ENCODE measurements at regions not wholly inside any gene's neighbourhood (a gene's known extent, or its start where the extent isn't known, plus 50 kb on each side); places are given as distances from the start of the nearest gene placed in this dataset.
A peak's percentile ranks its signal among the peaks of the same experiment; 100 is the strongest.

- H3K79me2 ChIP-seq (ENCODE audit: insufficient read depth): no peaks in the 10 kb centered on the region
- no peaks in the 10 kb centered on the region for H3K9me2 ChIP-seq (ENCODE audit: insufficient read depth)
- H3K9ac ChIP-seq: no peak overlapping the region
- H3K4me2 ChIP-seq (ENCODE audit: unreplicated experiment): no peak overlapping the region
- no peaks in the 10 kb centered on the region for H4K20me1 ChIP-seq (ENCODE audit: insufficient read depth)
- no peak for DNase-seq
- no peak for TF ChIP-seq EZH2 (IDR thresholded peaks at IDR 0.05; ENCODE audit: insufficient read depth, poor library complexity, severe bottlenecking)
- no peak for TF ChIP-seq EZH2phosphoT487 (IDR thresholded peaks at IDR 0.05; ENCODE audit: insufficient read depth, low read depth)
- H3K27me3 ChIP-seq (replicated peaks; ENCODE audit: insufficient read depth): no peaks in the 10 kb centered on the region
- no peaks in the 10 kb centered on the region for H3K9me3 ChIP-seq (ENCODE audit: low read depth)
- H3F3A ChIP-seq (ENCODE audit: insufficient read depth): no peaks in the 10 kb centered on the region
- 71 to 72% methylated on average over 4 of the region's 4 CpGs for WGBS, 2 experiments (ENCODE audit: low coverage in 1 of 2, low lambda C conversion rate in 2 of 2, missing lambda C conversion rate in 2 of 2)
- H2AFZ ChIP-seq: no peak overlapping the region
- no peak overlapping the region for H3K4me3 ChIP-seq
- no peak overlapping the region for H3K27ac ChIP-seq
- in situ Hi-C loops (cut with MboI): no loop called here
- H3K36me3 ChIP-seq (ENCODE audit: low read depth): no peaks in the 10 kb centered on the region
- H3K4me1 ChIP-seq (ENCODE audit: insufficient read depth): no peaks in the 10 kb centered on the region
These were observed 202.0 kb upstream of the SEMA3C start for GRCh38 chr7:81120803-81121202.

GRCh38 chr7:81120111-81120510 lies 201.3 kb upstream of the SEMA3C start:
- Histone ChIP-seq H3K9me2 (ENCODE audit: insufficient read depth) (no peaks in the 10 kb centered on the region), H3K27ac (no peak overlapping the region), H3K4me1 (ENCODE audit: insufficient read depth) (peaks cover 6% of the 10 kb centered on the region), H4K20me1 (ENCODE audit: insufficient read depth) (no peaks in the 10 kb centered on the region), H3K9me3 (ENCODE audit: low read depth) (no peaks in the 10 kb centered on the region), H3K4me3 (no peak overlapping the region), H3K4me2 (ENCODE audit: unreplicated experiment) (no peak overlapping the region), H3K27me3 (replicated peaks; ENCODE audit: insufficient read depth) (no peaks in the 10 kb centered on the region), H3K79me2 (ENCODE audit: insufficient read depth) (no peaks in the 10 kb centered on the region), H2AFZ (no peak overlapping the region), H3K36me3 (ENCODE audit: low read depth) (no peaks in the 10 kb centered on the region), H3F3A (ENCODE audit: insufficient read depth) (peaks cover 2% of the 10 kb centered on the region; the same call in 1 of the 2 replicates), H3K9ac (no peak overlapping the region)
- in situ Hi-C loops (cut with MboI): no loop called here
- DNase-seq: no peak
- TF ChIP-seq EZH2phosphoT487 (IDR thresholded peaks at IDR 0.05; ENCODE audit: insufficient read depth, low read depth) (no peak), EZH2 (IDR thresholded peaks at IDR 0.05; ENCODE audit: insufficient read depth, poor library complexity, severe bottlenecking) (no peak)
- WGBS, 2 experiments (ENCODE audit: low coverage in 1 of 2, low lambda C conversion rate in 2 of 2, missing lambda C conversion rate in 2 of 2): 89 to 91% methylated on average over 4 of the region's 4 CpGs

DNA sequence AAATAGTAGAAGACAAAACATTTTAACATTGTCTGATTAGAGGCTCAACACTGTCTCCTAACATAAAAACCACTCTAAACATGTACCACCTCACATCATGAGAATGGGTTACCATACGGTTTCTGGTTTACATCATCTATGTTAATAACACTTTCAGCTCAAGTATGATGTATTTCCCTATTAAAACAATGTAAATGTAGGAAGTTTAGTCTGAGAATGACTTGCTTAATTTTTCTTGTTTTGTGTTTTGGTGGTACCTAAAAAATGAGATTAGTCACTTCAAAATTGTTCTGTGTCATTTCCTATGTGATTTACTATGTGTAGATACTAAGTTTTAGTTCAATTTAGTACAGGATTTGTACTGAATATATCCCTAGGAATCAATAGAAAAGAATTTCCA lies 195.8 kb upstream of the SEMA3C start:
- Histone ChIP-seq H3K4me3 (no peak overlapping the region), H3K9me3 (ENCODE audit: low read depth) (no peaks in the 10 kb centered on the region), H3K9ac (no peak overlapping the region), H3K9me2 (ENCODE audit: insufficient read depth) (no peaks in the 10 kb centered on the region; the same call in 1 of the 2 replicates), H4K20me1 (ENCODE audit: insufficient read depth) (no peaks in the 10 kb centered on the region), H3K79me2 (ENCODE audit: insufficient read depth) (no peaks in the 10 kb centered on the region), H3K27ac (peak overlapping the region; percentile 4; the same call in 1 of the 2 replicates), H3K4me1 (ENCODE audit: insufficient read depth) (peaks cover 41% of the 10 kb centered on the region), H3K4me2 (ENCODE audit: unreplicated experiment) (peak overlapping the region; percentile 0), H3K36me3 (ENCODE audit: low read depth) (no peaks in the 10 kb centered on the region), H3F3A (ENCODE audit: insufficient read depth) (peaks cover 16% of the 10 kb centered on the region; the same call in 1 of the 2 replicates), H2AFZ (peak overlapping the region; percentile 47; the same call in 1 of the 2 replicates), H3K27me3 (replicated peaks; ENCODE audit: insufficient read depth) (no peaks in the 10 kb centered on the region)
- 42 to 58% methylated on average over 1 of the region's 1 CpG for WGBS, 2 experiments (ENCODE audit: low coverage in 1 of 2, low lambda C conversion rate in 2 of 2, missing lambda C conversion rate in 2 of 2)
- DNase-seq: peak; percentile 29
- in situ Hi-C loops (cut with MboI): no loop called here
- TF ChIP-seq EZH2 (IDR thresholded peaks at IDR 0.05; ENCODE audit: insufficient read depth, poor library complexity, severe bottlenecking) (no peak), EZH2phosphoT487 (IDR thresholded peaks at IDR 0.05; ENCODE audit: insufficient read depth, low read depth) (no peak)

- Histone ChIP-seq H3F3A (ENCODE audit: insufficient read depth) (peaks cover 16% of the 10 kb centered on the region; the same call in 1 of the 2 replicates), H3K4me2 (ENCODE audit: unreplicated experiment) (no peak overlapping the region), H3K27me3 (replicated peaks; ENCODE audit: insufficient read depth) (no peaks in the 10 kb centered on the region), H3K27ac (no peak overlapping the region), H3K4me1 (ENCODE audit: insufficient read depth) (peaks cover 41% of the 10 kb centered on the region), H3K79me2 (ENCODE audit: insufficient read depth) (no peaks in the 10 kb centered on the region), H3K9ac (no peak overlapping the region), H3K9me3 (ENCODE audit: low read depth) (no peaks in the 10 kb centered on the region), H3K9me2 (ENCODE audit: insufficient read depth) (no peaks in the 10 kb centered on the region; the same call in 1 of the 2 replicates), H4K20me1 (ENCODE audit: insufficient read depth) (no peaks in the 10 kb centered on the region), H2AFZ (no peak overlapping the region), H3K36me3 (ENCODE audit: low read depth) (no peaks in the 10 kb centered on the region), H3K4me3 (no peak overlapping the region)
- no peak for TF ChIP-seq EZH2phosphoT487 (IDR thresholded peaks at IDR 0.05; ENCODE audit: insufficient read depth, low read depth)
- no peak for TF ChIP-seq EZH2 (IDR thresholded peaks at IDR 0.05; ENCODE audit: insufficient read depth, poor library complexity, severe bottlenecking)
- WGBS, 2 experiments (ENCODE audit: low coverage in 1 of 2, low lambda C conversion rate in 2 of 2, missing lambda C conversion rate in 2 of 2): 47 to 56% methylated on average over 1 of the region's 1 CpG
- in situ Hi-C loops (cut with MboI): no loop called here
- DNase-seq: no peak
These were observed 193.9 kb upstream of the SEMA3C start for GRCh38 chr7:81112731-81113130.
